ENCODE measurements at regions not wholly inside any gene's neighbourhood (a gene's known extent, or its start where the extent isn't known, plus 50 kb on each side); places are given as distances from the start of the nearest gene placed in this dataset.

DNA sequence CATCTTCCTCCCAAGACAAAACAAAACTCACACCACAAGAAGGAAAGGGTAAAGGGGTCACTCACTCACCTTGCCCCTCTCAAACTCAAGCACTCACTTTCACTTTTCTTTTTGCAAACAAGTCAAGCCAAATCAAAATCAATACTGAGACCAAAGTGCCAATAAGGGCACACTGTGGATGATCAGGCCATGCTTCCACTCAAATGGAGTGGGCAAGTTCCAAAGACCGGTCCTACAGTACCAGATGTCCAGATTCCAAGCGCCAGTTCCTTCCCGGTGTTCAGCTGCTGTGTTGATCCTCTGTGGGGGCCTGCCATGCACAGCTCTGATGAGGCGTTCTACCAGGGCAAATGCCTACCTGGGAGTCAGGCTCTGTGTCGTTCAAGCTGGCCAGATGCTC lies 162.6 kb upstream of the GRIK2 start:
- H3K27ac Mint-ChIP-seq: no peak overlapping the region
- no peaks in the 10 kb centered on the region for H3K27me3 Mint-ChIP-seq
- DNase-seq (no peak), ATAC-seq (no peak)
- no peaks in the 10 kb centered on the region for H3K4me1 Mint-ChIP-seq
- H3K9me3 Mint-ChIP-seq (ENCODE audit: low read depth): peaks cover 2% of the 10 kb centered on the region
- ChIA-PET POLR2A (no interaction called here), CTCF (no interaction called here)
- H3K4me3 Mint-ChIP-seq: no peak overlapping the region
- no peaks in the 10 kb centered on the region for H3K36me3 Mint-ChIP-seq (ENCODE audit: low read depth)
- intact Hi-C loops (cut with DNase I, micrococcal nuclease): no loop called here

DNA sequence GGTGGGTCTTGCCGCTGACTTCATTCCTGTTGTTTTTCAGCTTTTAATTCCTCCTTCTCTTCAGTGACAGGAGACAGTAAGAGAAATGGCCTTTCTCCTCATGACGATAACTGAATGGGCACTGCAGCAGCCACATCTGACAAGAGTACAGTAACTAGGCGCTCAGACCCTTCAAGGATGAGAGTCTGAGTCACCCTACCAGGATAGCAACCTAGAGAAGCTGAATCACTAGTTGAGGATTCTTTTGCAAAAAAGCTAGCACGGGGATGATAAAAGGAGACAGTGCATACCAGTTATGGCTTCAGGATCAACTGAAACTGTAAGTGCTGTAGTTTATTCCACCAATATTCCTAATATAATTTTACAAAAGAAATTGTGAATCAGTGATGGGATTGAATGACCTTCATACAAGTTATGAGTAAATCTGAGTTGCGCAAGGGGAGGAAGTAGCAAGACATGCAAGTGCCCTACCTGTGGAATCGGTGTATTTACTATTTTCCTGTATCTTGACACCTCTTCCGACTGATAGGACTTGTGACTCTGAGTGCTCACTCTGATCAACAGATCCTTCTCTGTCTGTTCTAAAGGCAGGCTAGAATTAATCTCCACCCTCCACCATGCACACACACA lies 161.8 kb upstream of the GRIK2 start:
- no peaks in the 10 kb centered on the region for H3K36me3 Mint-ChIP-seq (ENCODE audit: low read depth)
- no peak overlapping the region for H3K4me3 Mint-ChIP-seq
- intact Hi-C loops (cut with DNase I, micrococcal nuclease): no loop called here
- no peak overlapping the region for H3K27ac Mint-ChIP-seq
- CTCF ChIA-PET: no interaction called here
- no peaks in the 10 kb centered on the region for H3K9me3 Mint-ChIP-seq (ENCODE audit: low read depth)
- no peaks in the 10 kb centered on the region for H3K4me1 Mint-ChIP-seq
- H3K27me3 Mint-ChIP-seq: no peaks in the 10 kb centered on the region
- ATAC-seq (no peak), DNase-seq (no peak)
- POLR2A ChIA-PET: no interaction called here

DNA sequence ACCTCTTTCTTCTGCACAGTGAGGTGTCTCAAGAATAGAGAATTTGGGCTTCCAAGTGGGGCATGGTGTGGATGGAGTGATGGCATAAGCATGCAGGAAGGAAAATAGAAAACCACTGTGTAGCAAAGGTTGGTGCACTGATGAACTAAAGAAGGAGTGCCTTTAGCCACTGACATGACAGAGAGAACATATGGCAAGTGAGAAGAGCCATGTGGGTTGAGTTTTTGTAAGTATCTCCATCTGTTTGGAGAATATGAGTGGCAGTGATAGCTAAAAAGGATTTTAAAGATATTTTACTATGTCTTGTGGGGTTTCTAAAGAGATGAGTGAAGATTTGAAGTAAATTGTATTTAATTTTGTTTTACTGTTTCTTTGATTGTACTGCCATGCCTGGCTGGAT lies 160.5 kb upstream of the GRIK2 start:
- intact Hi-C loops (cut with DNase I, micrococcal nuclease): no loop called here
- no peaks in the 10 kb centered on the region for H3K27me3 Mint-ChIP-seq
- ChIA-PET CTCF (no interaction called here), POLR2A (no interaction called here)
- no peak for ATAC-seq
- no peak overlapping the region for H3K4me3 Mint-ChIP-seq
- no peaks in the 10 kb centered on the region for H3K9me3 Mint-ChIP-seq (ENCODE audit: low read depth)
- no peaks in the 10 kb centered on the region for H3K4me1 Mint-ChIP-seq
- DNase-seq: no peak
- H3K27ac Mint-ChIP-seq: no peak overlapping the region
- no peaks in the 10 kb centered on the region for H3K36me3 Mint-ChIP-seq (ENCODE audit: low read depth)

DNA sequence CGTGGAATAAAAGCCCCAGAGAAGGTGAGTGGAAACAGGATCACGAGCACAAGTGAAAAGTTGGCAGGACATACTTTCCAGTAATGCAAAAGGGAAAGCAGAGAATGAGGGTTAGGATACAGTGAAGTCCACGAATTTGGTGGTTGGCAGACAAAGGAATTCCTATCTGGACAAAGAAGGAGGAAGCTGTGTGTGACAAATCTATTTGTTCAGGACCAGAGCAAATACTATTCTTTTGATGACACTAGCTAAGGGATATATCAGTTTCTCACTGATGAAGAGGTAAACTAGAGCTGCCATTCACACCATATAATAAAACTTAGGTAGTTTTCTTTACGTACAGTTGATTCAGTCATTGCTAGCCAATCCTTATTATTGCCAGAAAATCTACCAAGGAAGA lies 156.8 kb upstream of the GRIK2 start:
- no peaks in the 10 kb centered on the region for H3K9me3 Mint-ChIP-seq (ENCODE audit: low read depth)

DNA sequence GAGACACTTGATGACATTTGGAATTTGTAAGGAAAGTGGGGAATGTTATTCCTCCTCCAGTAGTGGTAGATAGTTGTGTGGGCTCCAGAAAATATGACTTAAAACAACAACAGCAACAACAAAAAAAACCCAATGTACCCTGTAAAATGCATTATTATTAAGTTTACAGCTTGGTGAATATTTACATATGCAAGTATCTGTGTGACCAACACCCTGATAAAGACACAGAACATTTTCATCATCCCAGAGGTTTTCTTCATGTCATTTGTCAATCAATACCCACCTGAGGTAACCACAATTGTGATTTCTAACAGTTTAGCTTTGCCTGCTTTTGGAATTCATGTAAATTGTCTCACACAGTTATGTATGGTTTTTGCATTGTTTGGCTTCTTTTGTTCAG lies 152.1 kb upstream of the GRIK2 start:
- Mint-ChIP-seq H3K4me3 (no peak overlapping the region), H3K36me3 (ENCODE audit: low read depth) (no peaks in the 10 kb centered on the region), H3K9me3 (ENCODE audit: low read depth) (no peaks in the 10 kb centered on the region), H3K27me3 (no peaks in the 10 kb centered on the region), H3K27ac (no peak overlapping the region), H3K4me1 (no peaks in the 10 kb centered on the region)
- no peak for ATAC-seq
- CTCF ChIA-PET: no interaction called here
- intact Hi-C loops (cut with DNase I, micrococcal nuclease): no loop called here
- POLR2A ChIA-PET: no interaction called here
- DNase-seq: no peak

More for the DNA sequence above, 156.8 kb upstream of the GRIK2 start:
- Mint-ChIP-seq H3K4me1 (no peaks in the 10 kb centered on the region), H3K36me3 (ENCODE audit: low read depth) (no peaks in the 10 kb centered on the region), H3K27ac (no peak overlapping the region), H3K27me3 (no peaks in the 10 kb centered on the region), H3K4me3 (no peak overlapping the region)
- ChIA-PET CTCF (no interaction called here), POLR2A (no interaction called here)
- intact Hi-C loops (cut with DNase I, micrococcal nuclease): no loop called here
- DNase-seq (no peak), ATAC-seq (no peak)

DNA sequence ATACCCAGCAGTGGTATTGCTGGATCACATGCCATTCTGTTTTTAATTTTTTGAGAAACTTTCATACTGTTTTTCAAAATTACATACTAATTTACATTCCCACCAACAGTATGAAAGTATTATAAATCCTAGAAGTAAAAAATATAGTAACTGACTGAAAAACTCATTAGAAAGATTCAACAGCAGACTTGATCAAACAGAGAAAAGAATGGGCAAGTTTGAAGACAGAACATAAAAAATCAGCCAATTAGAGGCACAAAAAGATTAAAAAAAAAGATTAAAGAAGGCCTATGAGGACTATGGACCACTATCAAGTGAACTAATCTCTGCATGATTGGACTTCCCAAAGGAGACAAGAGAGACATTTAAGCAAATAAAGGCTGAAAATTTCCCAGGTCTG lies 144.0 kb upstream of the GRIK2 start:
- CTCF ChIA-PET: no interaction called here
- intact Hi-C loops (cut with DNase I, micrococcal nuclease): no loop called here
- Mint-ChIP-seq H3K9me3 (ENCODE audit: low read depth) (peaks cover 17% of the 10 kb centered on the region), H3K27ac (no peak overlapping the region), H3K4me1 (no peaks in the 10 kb centered on the region), H3K27me3 (no peaks in the 10 kb centered on the region), H3K36me3 (ENCODE audit: low read depth) (no peaks in the 10 kb centered on the region), H3K4me3 (no peak overlapping the region)
- ATAC-seq: no peak
- POLR2A ChIA-PET: no interaction called here
- no peak for DNase-seq

DNA sequence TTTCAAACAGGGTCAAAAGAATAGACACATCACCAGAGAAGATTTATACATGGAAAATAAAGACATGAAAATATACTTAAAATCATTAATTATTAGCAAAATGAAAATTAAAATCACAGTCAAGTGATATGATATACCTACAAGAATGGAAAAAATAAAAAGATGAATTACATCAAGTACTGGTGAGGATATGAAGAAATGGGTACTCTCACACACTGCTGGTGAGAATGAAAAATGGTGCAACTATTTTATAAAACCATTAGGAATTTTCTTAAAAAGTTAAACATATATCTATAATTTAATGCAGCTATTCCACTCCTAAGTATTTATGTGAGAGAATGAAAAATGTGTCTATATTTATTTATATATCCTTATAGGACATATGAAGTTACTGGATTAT lies 136.3 kb upstream of the GRIK2 start:
- intact Hi-C loops (cut with DNase I, micrococcal nuclease): no loop called here
- ATAC-seq (no peak), DNase-seq (no peak)
- H3K27me3 Mint-ChIP-seq: no peaks in the 10 kb centered on the region
- no peaks in the 10 kb centered on the region for H3K4me1 Mint-ChIP-seq
- CTCF ChIA-PET: no interaction called here
- peaks cover 4% of the 10 kb centered on the region for H3K9me3 Mint-ChIP-seq (ENCODE audit: low read depth)
- H3K27ac Mint-ChIP-seq: no peak overlapping the region
- H3K4me3 Mint-ChIP-seq: no peak overlapping the region
- no peaks in the 10 kb centered on the region for H3K36me3 Mint-ChIP-seq (ENCODE audit: low read depth)
- POLR2A ChIA-PET: no interaction called here

DNA sequence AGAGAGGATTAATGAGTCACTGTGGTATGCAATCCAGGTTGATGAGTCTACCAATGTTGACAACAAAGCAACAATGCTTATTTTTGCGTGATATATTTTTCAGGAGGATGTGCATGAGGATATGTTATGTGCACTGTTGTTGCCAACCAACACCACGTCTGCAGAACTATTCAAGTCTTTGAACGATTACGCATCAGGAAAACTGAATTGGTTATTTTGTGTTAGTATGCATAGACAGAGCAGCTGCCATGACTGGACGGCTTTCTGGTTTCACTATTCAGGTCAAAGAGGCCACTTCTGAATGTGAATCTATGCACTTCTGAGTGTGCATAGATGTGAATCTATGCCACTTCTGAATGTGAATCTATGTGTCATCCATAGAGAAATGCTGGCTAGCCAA lies 134.0 kb upstream of the GRIK2 start:
- H3K4me1 Mint-ChIP-seq: no peaks in the 10 kb centered on the region
- ChIA-PET POLR2A (no interaction called here), CTCF (no interaction called here)
- DNase-seq: no peak
- no peaks in the 10 kb centered on the region for H3K27me3 Mint-ChIP-seq
- no peak overlapping the region for H3K27ac Mint-ChIP-seq
- intact Hi-C loops (cut with DNase I, micrococcal nuclease): no loop called here
- ATAC-seq: no peak
- H3K9me3 Mint-ChIP-seq (ENCODE audit: low read depth): peaks cover 4% of the 10 kb centered on the region
- no peak overlapping the region for H3K4me3 Mint-ChIP-seq
- H3K36me3 Mint-ChIP-seq (ENCODE audit: low read depth): no peaks in the 10 kb centered on the region

DNA sequence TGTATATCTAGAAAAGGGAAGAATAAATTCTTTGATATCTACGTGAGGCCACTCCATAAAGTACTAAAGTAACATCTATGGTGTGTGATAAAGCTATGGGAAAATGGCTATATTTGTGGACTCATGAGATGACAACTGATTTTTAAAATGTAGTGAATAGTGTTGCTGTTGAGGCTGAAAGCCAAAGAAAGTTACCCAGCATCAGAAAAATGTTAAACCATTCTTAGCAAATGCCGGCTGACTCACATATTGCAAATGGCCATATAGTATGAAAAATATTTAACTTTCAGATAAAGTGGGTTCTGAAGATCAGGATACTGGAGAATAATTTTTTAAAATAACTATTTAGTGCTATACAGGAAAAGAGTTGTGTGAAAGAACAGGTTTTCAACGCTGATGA lies 129.9 kb upstream of the GRIK2 start:
- H3K36me3 Mint-ChIP-seq (ENCODE audit: low read depth): no peaks in the 10 kb centered on the region

DNA sequence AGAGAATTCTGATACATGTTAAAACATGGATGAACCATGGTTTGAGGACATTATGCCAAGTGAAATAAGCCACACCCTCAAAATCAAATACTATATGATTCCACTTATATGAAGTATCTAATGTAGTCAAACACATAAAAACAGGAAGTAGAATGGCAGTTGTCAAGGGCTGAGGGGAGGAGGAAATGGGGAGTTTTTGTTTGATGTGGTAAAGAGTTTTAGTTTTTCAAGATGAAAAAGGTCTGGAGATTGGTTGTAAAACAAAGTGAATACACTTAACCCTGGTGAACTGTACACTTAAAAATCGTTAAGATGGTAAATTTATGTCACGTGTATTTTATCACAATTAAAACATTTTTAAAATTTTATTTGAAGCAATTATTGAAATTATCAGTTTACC lies 127.4 kb upstream of the GRIK2 start:
- CTCF ChIA-PET: no interaction called here
- Mint-ChIP-seq H3K4me1 (peaks cover 6% of the 10 kb centered on the region), H3K27me3 (no peaks in the 10 kb centered on the region), H3K4me3 (no peak overlapping the region), H3K27ac (no peak overlapping the region), H3K9me3 (ENCODE audit: low read depth) (peaks cover 11% of the 10 kb centered on the region), H3K36me3 (ENCODE audit: low read depth) (no peaks in the 10 kb centered on the region)
- DNase-seq (no peak), ATAC-seq (no peak)
- POLR2A ChIA-PET: no interaction called here
- intact Hi-C loops (cut with DNase I, micrococcal nuclease): no loop called here

More for the DNA sequence above, 129.9 kb upstream of the GRIK2 start:
- H3K4me3 Mint-ChIP-seq: no peak overlapping the region
- ChIA-PET CTCF (interaction anchor here (0.7 kb wide), 1 partner anchor 12 kb away, joined by 3 read pairs; no protein-coding TSS in a partner anchor), POLR2A (interaction anchor here (0.7 kb wide), 1 partner anchor 383 kb away, joined by 5 read pairs; no protein-coding TSS in a partner anchor)
- no peaks in the 10 kb centered on the region for H3K27me3 Mint-ChIP-seq
- peaks cover 3% of the 10 kb centered on the region for H3K9me3 Mint-ChIP-seq (ENCODE audit: low read depth)
- intact Hi-C loops (cut with DNase I, micrococcal nuclease): no loop called here
- H3K4me1 Mint-ChIP-seq: peaks cover 6% of the 10 kb centered on the region
- DNase-seq (no peak), ATAC-seq (no peak)
- H3K27ac Mint-ChIP-seq: no peak overlapping the region

DNA sequence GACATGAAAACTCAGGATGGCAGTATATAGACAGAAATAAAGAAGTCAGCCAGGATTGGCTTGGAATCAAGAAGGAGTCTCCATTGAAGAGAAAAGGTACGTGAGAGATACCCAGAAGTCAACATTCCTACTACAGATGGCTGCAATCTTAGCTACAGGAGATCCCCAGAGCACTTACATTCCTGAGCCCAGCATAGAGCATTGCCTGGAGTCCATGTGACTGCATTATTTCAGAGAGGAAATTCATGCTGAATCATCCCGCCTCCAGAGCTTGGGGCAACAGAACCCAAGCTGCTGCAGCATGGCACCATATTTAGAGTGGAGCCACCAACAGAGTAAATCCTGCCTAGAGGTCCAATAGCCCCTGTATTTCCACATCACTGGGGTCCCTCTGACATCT lies 125.0 kb upstream of the GRIK2 start:
- Mint-ChIP-seq H3K4me3 (no peak overlapping the region), H3K27me3 (no peaks in the 10 kb centered on the region), H3K36me3 (ENCODE audit: low read depth) (no peaks in the 10 kb centered on the region), H3K4me1 (peaks cover 6% of the 10 kb centered on the region), H3K9me3 (ENCODE audit: low read depth) (peaks cover 11% of the 10 kb centered on the region), H3K27ac (no peak overlapping the region)
- intact Hi-C loops (cut with DNase I, micrococcal nuclease): no loop called here
- no peak for DNase-seq
- CTCF ChIA-PET: no interaction called here
- POLR2A ChIA-PET: no interaction called here
- no peak for ATAC-seq

DNA sequence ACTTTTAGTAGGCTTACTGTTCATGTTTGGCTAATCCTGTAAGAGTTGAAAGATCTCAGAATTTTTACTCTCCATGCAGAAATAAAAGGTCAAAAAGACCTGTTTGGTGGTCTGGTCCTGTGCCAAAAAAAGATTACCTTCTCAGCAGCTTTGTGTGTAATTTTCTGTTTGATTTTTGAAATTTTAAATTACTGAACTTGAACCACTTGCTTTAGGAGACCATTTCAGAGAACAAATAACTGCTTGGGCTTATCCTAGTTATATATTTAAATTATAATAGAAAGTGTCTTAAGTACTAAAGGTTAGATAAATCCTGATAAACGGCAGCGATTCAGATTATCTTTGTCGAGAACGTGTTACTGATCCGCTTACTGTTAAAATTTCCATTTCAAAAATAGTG lies 118.3 kb upstream of the GRIK2 start:
- Mint-ChIP-seq H3K9me3 (ENCODE audit: low read depth) (no peaks in the 10 kb centered on the region), H3K27me3 (no peaks in the 10 kb centered on the region), H3K4me1 (no peaks in the 10 kb centered on the region), H3K27ac (no peak overlapping the region), H3K36me3 (ENCODE audit: low read depth) (no peaks in the 10 kb centered on the region), H3K4me3 (no peak overlapping the region)
- ATAC-seq (no peak), DNase-seq (no peak)
- CTCF ChIA-PET: no interaction called here
- intact Hi-C loops (cut with DNase I, micrococcal nuclease): no loop called here
- POLR2A ChIA-PET: no interaction called here

DNA sequence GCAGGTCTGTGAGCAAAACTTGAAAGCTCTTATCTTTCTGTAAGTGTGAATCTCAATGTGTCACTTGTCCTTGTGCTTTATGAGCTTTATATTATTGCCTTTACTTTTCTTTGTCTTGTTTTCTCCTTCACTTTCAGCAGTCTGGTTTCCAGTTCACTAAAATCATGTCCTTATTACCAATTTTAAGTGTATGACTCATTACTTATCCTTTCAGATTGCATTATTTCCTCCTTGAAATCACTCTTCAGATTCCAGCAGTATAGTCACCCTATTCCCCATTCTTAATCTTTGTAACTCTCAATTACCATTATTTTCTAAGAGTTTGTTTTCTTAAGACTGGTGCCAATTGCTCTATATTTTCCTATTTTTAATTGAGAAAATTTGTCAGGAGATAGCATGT lies 117.4 kb upstream of the GRIK2 start:
- DNase-seq: no peak
- H3K9me3 Mint-ChIP-seq (ENCODE audit: low read depth): no peaks in the 10 kb centered on the region
- no peaks in the 10 kb centered on the region for H3K36me3 Mint-ChIP-seq (ENCODE audit: low read depth)
- H3K27ac Mint-ChIP-seq: no peak overlapping the region
- ChIA-PET CTCF (no interaction called here), POLR2A (no interaction called here)
- H3K4me1 Mint-ChIP-seq: no peaks in the 10 kb centered on the region
- no peak for ATAC-seq
- H3K27me3 Mint-ChIP-seq: no peaks in the 10 kb centered on the region
- H3K4me3 Mint-ChIP-seq: no peak overlapping the region
- intact Hi-C loops (cut with DNase I, micrococcal nuclease): no loop called here
